AG09309 (cell line): ENCODE measurements at regions not wholly inside any gene's neighbourhood (a gene's known extent, or its start where the extent isn't known, plus 50 kb on each side); places are given as distances from the start of the nearest gene placed in this dataset.

Experiments used
- DNase-seq: peaks from one replicate; pipeline ENCODE4 v3.0.0-alpha.2; 2010; ENCODE audit warnings: low read depth
- H3K4me3 ChIP-seq: 2 replicates; pipeline ENCODE4 v1.5.1; 2011; ENCODE audit warnings: mild to moderate bottlenecking, low read depth, low read length, moderate library complexity; ENCODE audit not compliant: control insufficient read depth
- CTCF ChIP-seq: IDR thresholded peaks from 2 replicates; pipeline ENCODE4 v1.5.1; 2011; ENCODE audit warnings: mild to moderate bottlenecking, low read depth, low read length, inconsistent platforms; ENCODE audit not compliant: insufficient read depth, control insufficient read depth; ENCODE audit errors: missing control alignments

- no peak for DNase-seq
- no peak for TF ChIP-seq CTCF
- H3K4me3 ChIP-seq: no peak overlapping the region
Observed at GRCh38 chr3:184641430-184641829, 70.4 kb downstream of the MAGEF1 start.

GRCh38 chr3:184639351-184639750 is 72.5 kb downstream of the MAGEF1 start:
- TF ChIP-seq CTCF: no peak
- H3K4me3 ChIP-seq: no peak overlapping the region
- DNase-seq: no peak

GRCh38 chr3:184637705-184638104 is 74.2 kb downstream of the MAGEF1 start:
- no peak overlapping the region for H3K4me3 ChIP-seq
- TF ChIP-seq CTCF: no peak
- DNase-seq: no peak

GRCh38 chr3:184636741-184637316 is 75.0 kb downstream of the MAGEF1 start:
- no peak for TF ChIP-seq CTCF
- peak; percentile 67 for DNase-seq
- no peak overlapping the region for H3K4me3 ChIP-seq

GRCh38 chr3:184635774-184636173 is 74.2 kb downstream of the EPHB3 start:
- H3K4me3 ChIP-seq: no peak overlapping the region
- no peak for TF ChIP-seq CTCF
- no peak for DNase-seq

- no peak for TF ChIP-seq CTCF
- no peak for DNase-seq
Observed at GRCh38 chr3:184635126-184635525, 73.5 kb downstream of the EPHB3 start.

GRCh38 chr3:184633237-184633579 is 71.6 kb downstream of the EPHB3 start:
- TF ChIP-seq CTCF: no peak
- H3K4me3 ChIP-seq: no peak overlapping the region
- no peak for DNase-seq

More at GRCh38 chr3:184635126-184635525, 73.5 kb downstream of the EPHB3 start:
- no peak overlapping the region for H3K4me3 ChIP-seq
